Sigmoid colon (tissue), 6 donors: ENCODE measurements at regions not wholly inside any gene's neighbourhood (a gene's known extent, or its start where the extent isn't known, plus 50 kb on each side); places are given as distances from the start of the nearest gene placed in this dataset.

ENCODE experiments used
- DNase-seq: peaks from one replicate; pipeline ENCODE4 v3.0.0-alpha.2; 2019
- H3K27ac ChIP-seq, 4 donors: fragments of 200-600 bp; sonication (generic); one replicate each; pipeline ENCODE4 v1.5.1; 2016 to 2019; ENCODE audit warnings: mild to moderate bottlenecking in 1 of 4
- H3K27me3 ChIP-seq, 3 donors: fragments of 200-600 bp; sonication (generic); one replicate each; pipeline ENCODE4 v1.5.1; 2019; ENCODE audit warnings: mild to moderate bottlenecking in 1 of 3
- H3K36me3 ChIP-seq, 4 donors: fragments of 200-600 bp; sonication (generic); one replicate each; pipeline ENCODE4 v1.5.1; 2016 to 2019
- H3K4me1 ChIP-seq, 4 donors: fragments of 200-600 bp; sonication (generic); one replicate each; pipeline ENCODE4 v1.5.1; 2017 to 2019
- H3K4me3 ChIP-seq, 4 donors: fragments of 200-600 bp; sonication (generic); one replicate each; pipeline ENCODE4 v1.5.1; 2017 to 2019; ENCODE audit warnings: mild to moderate bottlenecking in 2 of 4, moderate library complexity in 1 of 4
- H3K9me3 ChIP-seq, 4 donors: fragments of 200-600 bp in 3 of 4; sonication (generic) in 3 of 4; one replicate each; pipeline versions ENCODE4 v1.5.1 to v1.6.1; 2013 to 2019
- EP300 ChIP-seq, 4 donors: sonication (generic); formaldehyde crosslinking; IDR thresholded peaks; one replicate each; pipeline ENCODE4 v1.6.1; 2017; ENCODE audit warnings: antibody characterized with exemption in 4 of 4
- POLR2A ChIP-seq, 2 donors: fragments of 450-650 bp; IDR thresholded peaks; one replicate each; pipeline ENCODE4 v1.6.1; 2016; ENCODE audit warnings: antibody characterized with exemption in 2 of 2, mild to moderate bottlenecking in 2 of 2, moderate library complexity in 2 of 2
- POLR2AphosphoS5 ChIP-seq, 4 donors: sonication (generic); formaldehyde crosslinking; IDR thresholded peaks; one replicate each; pipeline ENCODE4 v1.6.1; 2017; ENCODE audit warnings: antibody characterized with exemption in 4 of 4
- WGBS, 2 donors: extraction: QIAGEN DNeasy Blood & Tissue Kit; methylation state at CpG; one replicate each; pipeline ENCODE4 v1.1.7; 2013; 5-methylcytosine and 5-hydroxymethylcytosine counted together
- intact Hi-C: fragments of 100-400 bp; cut with DNase I; formaldehyde crosslinking; loops from one replicate; pipeline ENCODE4 v1.15.1; 2023
- TF ChIP-seq, protein P1 (sequence below), 4 experiments: fragments of 450-650 bp in 3 of 4; fragments of 200-600 bp in 1 of 4; IDR thresholded peaks; one replicate each; pipeline ENCODE4 v1.5.1; 2016 to 2019; ENCODE audit warnings: antibody characterized with exemption in 4 of 4, mild to moderate bottlenecking in 3 of 4, moderate library complexity in 2 of 4
- donor health status: healthy with polysubstance abuse.
- donor health status: healthy.

DNA sequence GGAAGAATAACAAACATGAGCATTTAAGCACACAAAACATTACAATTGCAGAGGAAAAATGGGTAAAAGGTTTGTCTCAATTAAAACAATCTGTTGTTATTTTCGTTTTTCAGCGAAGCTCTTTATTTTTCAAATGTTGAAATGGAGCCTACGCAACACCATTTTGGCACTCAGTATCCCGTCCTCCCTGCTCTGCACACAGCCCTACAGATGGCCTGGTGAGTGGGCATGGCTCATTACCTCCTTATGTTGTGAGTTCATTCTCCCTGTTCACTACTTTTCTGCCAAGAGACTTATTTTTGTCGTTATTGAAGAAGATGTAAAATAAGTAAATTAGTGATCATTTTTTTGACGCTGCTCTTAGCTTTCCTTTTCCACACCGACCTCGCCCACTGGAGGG lies 167.8 kb upstream of the CXCL12 start:
- intact Hi-C loops, result no loop called here
- Histone ChIP-seq H3K27me3 (no peaks in the 10 kb centered on the region), H3K27ac (no peak overlapping the region), H3K4me3 (no peak overlapping the region), H3K36me3 (no peaks in the 10 kb centered on the region), H3K4me1 (no peaks in the 10 kb centered on the region), H3K9me3 (peaks cover 0 to 6% (median 3%) of the 10 kb centered on the region in 4 donors)
- DNase-seq, result no peak
- 83 to 89% methylated on average over 8 of the region's 8 CpGs for WGBS, 2 donors
- TF ChIP-seq, protein P1, sequence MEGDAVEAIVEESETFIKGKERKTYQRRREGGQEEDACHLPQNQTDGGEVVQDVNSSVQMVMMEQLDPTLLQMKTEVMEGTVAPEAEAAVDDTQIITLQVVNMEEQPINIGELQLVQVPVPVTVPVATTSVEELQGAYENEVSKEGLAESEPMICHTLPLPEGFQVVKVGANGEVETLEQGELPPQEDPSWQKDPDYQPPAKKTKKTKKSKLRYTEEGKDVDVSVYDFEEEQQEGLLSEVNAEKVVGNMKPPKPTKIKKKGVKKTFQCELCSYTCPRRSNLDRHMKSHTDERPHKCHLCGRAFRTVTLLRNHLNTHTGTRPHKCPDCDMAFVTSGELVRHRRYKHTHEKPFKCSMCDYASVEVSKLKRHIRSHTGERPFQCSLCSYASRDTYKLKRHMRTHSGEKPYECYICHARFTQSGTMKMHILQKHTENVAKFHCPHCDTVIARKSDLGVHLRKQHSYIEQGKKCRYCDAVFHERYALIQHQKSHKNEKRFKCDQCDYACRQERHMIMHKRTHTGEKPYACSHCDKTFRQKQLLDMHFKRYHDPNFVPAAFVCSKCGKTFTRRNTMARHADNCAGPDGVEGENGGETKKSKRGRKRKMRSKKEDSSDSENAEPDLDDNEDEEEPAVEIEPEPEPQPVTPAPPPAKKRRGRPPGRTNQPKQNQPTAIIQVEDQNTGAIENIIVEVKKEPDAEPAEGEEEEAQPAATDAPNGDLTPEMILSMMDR (IDR thresholded peaks at IDR 0.05), result no peak
- TF ChIP-seq EP300 (IDR thresholded peaks at IDR 0.05) (no peak), POLR2A (IDR thresholded peaks at IDR 0.05) (no peak), POLR2AphosphoS5 (IDR thresholded peaks at IDR 0.05) (no peak)

DNA sequence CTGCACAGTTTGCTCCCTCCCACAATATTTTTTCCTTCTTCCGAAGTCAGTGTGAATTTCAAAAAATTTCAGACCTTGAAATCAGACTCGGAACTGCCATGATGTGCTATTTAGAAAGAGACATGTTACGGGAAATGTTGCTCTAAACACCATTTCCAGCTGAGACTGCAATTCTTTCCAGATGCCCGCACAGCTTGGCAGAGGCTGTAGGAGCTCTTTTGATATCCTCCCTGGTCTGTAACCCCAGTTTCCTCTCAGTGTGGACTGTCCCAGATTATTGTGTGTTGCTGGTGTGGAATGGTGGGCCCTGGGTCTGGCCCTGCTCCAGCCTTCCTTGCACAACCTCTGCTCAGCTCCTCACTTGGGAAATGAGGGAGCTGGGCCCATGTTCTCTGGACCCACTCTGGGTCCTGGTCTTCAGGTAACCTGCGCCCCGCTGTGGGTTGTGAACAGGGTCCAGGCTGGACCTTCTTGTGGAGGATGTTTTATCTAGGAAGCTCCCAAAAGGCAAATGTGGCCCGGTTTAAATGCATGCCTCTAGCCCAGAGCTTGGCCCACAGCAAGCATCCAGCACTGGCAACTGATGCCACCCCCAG lies 172.8 kb upstream of the CXCL12 start:
- Histone ChIP-seq H3K27ac (no peak overlapping the region), H3K27me3 (no peaks in the 10 kb centered on the region), H3K9me3 (no peaks in the 10 kb centered on the region), H3K4me3 (no peak overlapping the region), H3K36me3 (no peaks in the 10 kb centered on the region), H3K4me1 (no peaks in the 10 kb centered on the region)
- intact Hi-C loops, result no loop called here
- WGBS, 2 donors, result 88 to 93% methylated on average over 7 of the region's 7 CpGs
- TF ChIP-seq POLR2AphosphoS5 (IDR thresholded peaks at IDR 0.05) (no peak), POLR2A (IDR thresholded peaks at IDR 0.05) (no peak), EP300 (IDR thresholded peaks at IDR 0.05) (no peak)
- TF ChIP-seq, protein P1 (IDR thresholded peaks at IDR 0.05), result no peak
- DNase-seq, result no peak

- TF ChIP-seq EP300 (IDR thresholded peaks at IDR 0.05), result no peak
- no peak for TF ChIP-seq POLR2A (IDR thresholded peaks at IDR 0.05)
- no peak for TF ChIP-seq POLR2AphosphoS5 (IDR thresholded peaks at IDR 0.05)
- TF ChIP-seq, protein P1 (IDR thresholded peaks at IDR 0.05), result no peak
Measured at GRCh38 chr10:44558521-44558920, 173.6 kb upstream of the CXCL12 start.

GRCh38 chr10:44564361-44564760 lies 179.5 kb upstream of the CXCL12 start:
- no peak overlapping the region for H3K27ac ChIP-seq
- H3K4me1 ChIP-seq, result no peaks in the 10 kb centered on the region
- intact Hi-C loops, result no loop called here
- DNase-seq, result no peak
- H3K36me3 ChIP-seq, result no peaks in the 10 kb centered on the region
- H3K9me3 ChIP-seq, result no peaks in the 10 kb centered on the region
- H3K27me3 ChIP-seq, result no peaks in the 10 kb centered on the region
- no peak for TF ChIP-seq EP300 (IDR thresholded peaks at IDR 0.05)
- WGBS, 2 donors, result 92 to 97% methylated on average over 1 of the region's 1 CpG
- H3K4me3 ChIP-seq, result no peak overlapping the region

More at GRCh38 chr10:44558521-44558920, 173.6 kb upstream of the CXCL12 start:
- no peaks in the 10 kb centered on the region for H3K27me3 ChIP-seq
- no peak overlapping the region for H3K4me3 ChIP-seq
- no peaks in the 10 kb centered on the region for H3K4me1 ChIP-seq
- H3K9me3 ChIP-seq, result no peaks in the 10 kb centered on the region
- H3K36me3 ChIP-seq, result no peaks in the 10 kb centered on the region
- no peak overlapping the region for H3K27ac ChIP-seq
- intact Hi-C loops, result no loop called here
- no peak for DNase-seq

- 64 to 79% methylated on average over 3 of the region's 3 CpGs for WGBS, 2 donors
- Histone ChIP-seq H3K27me3 (no peaks in the 10 kb centered on the region), H3K27ac (no peak overlapping the region), H3K4me1 (no peaks in the 10 kb centered on the region), H3K4me3 (no peak overlapping the region), H3K9me3 (no peaks in the 10 kb centered on the region), H3K36me3 (no peaks in the 10 kb centered on the region)
- no peak for DNase-seq
- intact Hi-C loops, result no loop called here
- no peak for TF ChIP-seq POLR2A (IDR thresholded peaks at IDR 0.05)
Measured at GRCh38 chr10:44564790-44565189, 179.9 kb upstream of the CXCL12 start.

- WGBS, 2 donors, result 49 to 96% methylated on average over 1 of the region's 1 CpG
- Histone ChIP-seq H3K36me3 (no peaks in the 10 kb centered on the region), H3K9me3 (no peaks in the 10 kb centered on the region), H3K27me3 (no peaks in the 10 kb centered on the region), H3K27ac (no peak overlapping the region), H3K4me1 (no peaks in the 10 kb centered on the region), H3K4me3 (no peak overlapping the region)
- no peak for DNase-seq
- TF ChIP-seq, protein P1 (IDR thresholded peaks at IDR 0.05), result no peak
- TF ChIP-seq POLR2AphosphoS5 (IDR thresholded peaks at IDR 0.05) (no peak), EP300 (IDR thresholded peaks at IDR 0.05) (no peak), POLR2A (IDR thresholded peaks at IDR 0.05) (no peak)
- intact Hi-C loops, result no loop called here
Measured at GRCh38 chr10:44566786-44567185, 181.9 kb upstream of the CXCL12 start.
